ENCODE measurements at regions not wholly inside any gene's neighbourhood (a gene's known extent, or its start where the extent isn't known, plus 50 kb on each side); places are given as distances from the start of the nearest gene placed in this dataset.

- H3K4me1 ChIP-seq (ENCODE audit: control insufficient read depth, insufficient read depth, low read length) = no peaks in the 10 kb centered on the region
- H2BK5ac ChIP-seq (ENCODE audit: low read depth, low read length, poor library complexity, severe bottlenecking) = no peak overlapping the region
- no peaks in the 10 kb centered on the region for H4K20me1 ChIP-seq (ENCODE audit: insufficient read depth, low read length)
- no peaks in the 10 kb centered on the region for H3K9me1 ChIP-seq (ENCODE audit: insufficient read depth, low read length)
- no peak overlapping the region for H3K56ac ChIP-seq (ENCODE audit: extremely low read depth, insufficient read depth, low read length)
- no peaks in the 10 kb centered on the region for H3K36me3 ChIP-seq (ENCODE audit: control insufficient read depth, insufficient read depth, low read length)
- H3K4me2 ChIP-seq (ENCODE audit: low read depth, low read length) = no peak overlapping the region
- no peak overlapping the region for H3K18ac ChIP-seq (ENCODE audit: low read depth, low read length)
- H3K9me3 ChIP-seq (ENCODE audit: control insufficient read depth, insufficient read depth, low read length) = no peaks in the 10 kb centered on the region
- H2BK20ac ChIP-seq (ENCODE audit: low read depth, low read length) = no peak overlapping the region
- H3K27me3 ChIP-seq (ENCODE audit: control insufficient read depth, insufficient read depth, low read length) = no peaks in the 10 kb centered on the region
- TF ChIP-seq MXI1 (IDR thresholded peaks at IDR 0.05; ENCODE audit: borderline replicate concordance, low read depth, low read length) = no peak
- TF ChIP-seq USF2 (IDR thresholded peaks at IDR 0.05; ENCODE audit: low read depth, low read length) = no peak
- no peak overlapping the region for H3K14ac ChIP-seq (replicated peaks; ENCODE audit: low read depth, low read length)
- no peak overlapping the region for H2BK120ac ChIP-seq (ENCODE audit: low read depth, low read length)
- no peak overlapping the region for H2BK15ac ChIP-seq (ENCODE audit: low read depth, low read length)
- intact Hi-C loops (cut with micrococcal nuclease) (no loop called here), in situ Hi-C loops (cut with MboI; ENCODE audit: low sequenced_read_pairs) (no loop called here), dilution Hi-C loops (cut with HindIII; ENCODE audit: low sequenced_read_pairs, unreplicated experiment) (no loop called here)
- no peak for ATAC-seq (ENCODE audit: low read depth)
- H4K5ac ChIP-seq (ENCODE audit: low read depth, low read length) = no peak overlapping the region
- no peak overlapping the region for H2AK9ac ChIP-seq (replicated peaks; ENCODE audit: low read depth, low read length, poor library complexity)
- no peak overlapping the region for H4K91ac ChIP-seq (ENCODE audit: insufficient read depth, low read depth, low read length)
- CTCF ChIA-PET = no interaction called here
- H2AFZ ChIP-seq (replicated peaks; ENCODE audit: low read length, poor library complexity) = no peak overlapping the region
- H3K27ac ChIP-seq (ENCODE audit: insufficient read depth, low read length) = no peak overlapping the region
- no peak overlapping the region for H4K8ac ChIP-seq (ENCODE audit: low read depth in 2 of 2, low read length in 2 of 2)
- no CpG with 5 or more reads among the region's 4 CpGs for WGBS, 2 experiments (ENCODE audit: extremely low coverage in 2 of 2, insufficient read length in 1 of 2)
- no peaks in the 10 kb centered on the region for H3K79me1 ChIP-seq (ENCODE audit: low read depth in 1 of 2, low read length in 2 of 2)
- H3K23ac ChIP-seq (ENCODE audit: low read depth, low read length) = no peak overlapping the region
- no peak overlapping the region for H3K4me3 ChIP-seq (ENCODE audit: insufficient read depth, low read depth, low read length)
- no peak overlapping the region for H3K4ac ChIP-seq (ENCODE audit: low read depth, low read length)
- POLR2A ChIA-PET (ENCODE audit: unreplicated experiment) = no interaction called here
- BruUV-seq (replicated peaks) = no TSS peak
- DNase-seq = no peak
- no peak overlapping the region for H2AK5ac ChIP-seq (ENCODE audit: low read depth, low read length)
- no peak overlapping the region for H3K9ac ChIP-seq (ENCODE audit: low read depth, low read length)
Observed at GRCh38 chr12:102659200-102659911, 179.0 kb upstream of the IGF1 start.
